B cell (primary cell): ENCODE measurements at regions not wholly inside any gene's neighbourhood (a gene's known extent, or its start where the extent isn't known, plus 50 kb on each side); places are given as distances from the start of the nearest gene placed in this dataset.

Source experiments
- EZH2 ChIP-seq: IDR thresholded peaks from 2 replicates; pipeline ENCODE4 v1.6.1; 2012; ENCODE audit warnings: borderline replicate concordance, low read depth, mild to moderate bottlenecking, moderate library complexity, low read length; ENCODE audit not compliant: insufficient read depth, poor library complexity, severe bottlenecking
- TF ChIP-seq, protein P1 (sequence below): fragments of 200-600 bp; IDR thresholded peaks from one replicate; pipeline ENCODE4 v1.8.0; 2022; ENCODE audit warnings: antibody characterized with exemption, mild to moderate bottlenecking

DNA sequence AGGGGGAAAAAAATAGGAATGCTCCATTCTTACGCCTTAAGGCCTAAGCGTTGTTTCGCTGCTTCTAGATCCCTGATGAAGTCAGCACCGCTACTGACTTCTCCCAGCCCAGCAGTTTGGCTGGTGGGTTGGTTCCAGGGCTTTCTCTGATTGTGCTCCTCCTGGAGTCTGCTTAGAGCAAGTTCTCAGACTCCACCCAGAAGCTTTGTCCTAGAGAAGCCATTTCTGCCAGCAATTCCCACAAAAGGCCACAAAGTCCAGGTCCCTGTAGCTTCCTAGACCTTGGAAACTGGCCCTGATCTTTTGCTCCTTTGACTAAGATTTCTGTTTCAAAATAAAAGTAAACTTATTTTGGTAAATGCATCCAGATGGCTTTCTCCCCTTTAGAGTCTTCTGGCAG, 65.4 kb downstream of the KCTD12 start:
- TF ChIP-seq, protein P1, sequence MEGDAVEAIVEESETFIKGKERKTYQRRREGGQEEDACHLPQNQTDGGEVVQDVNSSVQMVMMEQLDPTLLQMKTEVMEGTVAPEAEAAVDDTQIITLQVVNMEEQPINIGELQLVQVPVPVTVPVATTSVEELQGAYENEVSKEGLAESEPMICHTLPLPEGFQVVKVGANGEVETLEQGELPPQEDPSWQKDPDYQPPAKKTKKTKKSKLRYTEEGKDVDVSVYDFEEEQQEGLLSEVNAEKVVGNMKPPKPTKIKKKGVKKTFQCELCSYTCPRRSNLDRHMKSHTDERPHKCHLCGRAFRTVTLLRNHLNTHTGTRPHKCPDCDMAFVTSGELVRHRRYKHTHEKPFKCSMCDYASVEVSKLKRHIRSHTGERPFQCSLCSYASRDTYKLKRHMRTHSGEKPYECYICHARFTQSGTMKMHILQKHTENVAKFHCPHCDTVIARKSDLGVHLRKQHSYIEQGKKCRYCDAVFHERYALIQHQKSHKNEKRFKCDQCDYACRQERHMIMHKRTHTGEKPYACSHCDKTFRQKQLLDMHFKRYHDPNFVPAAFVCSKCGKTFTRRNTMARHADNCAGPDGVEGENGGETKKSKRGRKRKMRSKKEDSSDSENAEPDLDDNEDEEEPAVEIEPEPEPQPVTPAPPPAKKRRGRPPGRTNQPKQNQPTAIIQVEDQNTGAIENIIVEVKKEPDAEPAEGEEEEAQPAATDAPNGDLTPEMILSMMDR, result no peak
- TF ChIP-seq EZH2, result no peak
